OCI-LY3 (cell line): ENCODE measurements at regions not wholly inside any gene's neighbourhood (a gene's known extent, or its start where the extent isn't known, plus 50 kb on each side); places are given as distances from the start of the nearest gene placed in this dataset.

Source experiments
- CTCF ChIP-seq: fragments of 200-600, 300-600 bp; sonication (generic); IDR thresholded peaks from 2 replicates; pipeline ENCODE4 v1.5.1; 2014; ENCODE audit warnings: antibody characterized with exemption, low read length, low read depth
- EZH2phosphoT487 ChIP-seq: fragments of 200-600 bp; shearing (Covaris generic); IDR thresholded peaks from 2 replicates; pipeline ENCODE4 v1.6.1; 2018; ENCODE audit warnings: antibody characterized with exemption, mixed run types, low read depth

GRCh38 chr4:32010221-32010620 lies 1290.1 kb downstream of the PCDH7 start:
- TF ChIP-seq CTCF = no peak
- TF ChIP-seq EZH2phosphoT487 = no peak
